Aorta (tissue), 5 donors: ENCODE measurements at regions not wholly inside any gene's neighbourhood (a gene's known extent, or its start where the extent isn't known, plus 50 kb on each side); places are given as distances from the start of the nearest gene placed in this dataset.

ENCODE experiments used
- ATAC-seq: fragments of 200-7000 bp; cut with Tn5 transposase; one replicate; pipeline ENCODE4 v1.9.1; 2022; ENCODE audit warnings: moderate library complexity; ENCODE audit not compliant: low FRiP score
- DNase-seq, 2 donors: peaks; one replicate each; pipeline ENCODE4 v3.0.0-alpha.2; 2020
- H3K27ac ChIP-seq, 2 donors: one replicate each; pipeline ENCODE4 v1.5.1; 2013; ENCODE audit warnings: low read length in 2 of 2, mild to moderate bottlenecking in 2 of 2, moderate library complexity in 2 of 2, control low read depth in 1 of 2, inconsistent platforms in 1 of 2, low read depth in 1 of 2
- H3K27me3 ChIP-seq, 2 donors: one replicate each; pipeline ENCODE4 v1.6.1; 2013; ENCODE audit warnings: control low read depth in 1 of 2, low read length in 1 of 2, mild to moderate bottlenecking in 1 of 2, moderate library complexity in 1 of 2; ENCODE audit not compliant: insufficient read depth in 2 of 2, control insufficient read depth in 1 of 2
- H3K36me3 ChIP-seq, 2 donors: one replicate each; pipeline ENCODE4 v1.6.1; 2013; ENCODE audit warnings: control low read depth in 1 of 2, low read length in 1 of 2, mild to moderate bottlenecking in 1 of 2; ENCODE audit not compliant: insufficient read depth in 2 of 2, control insufficient read depth in 1 of 2
- H3K4me1 ChIP-seq, 2 donors: one replicate each; pipeline ENCODE4 v1.6.1; 2013; ENCODE audit warnings: low read length in 2 of 2, control low read depth in 1 of 2, mild to moderate bottlenecking in 1 of 2, moderate library complexity in 1 of 2; ENCODE audit not compliant: insufficient read depth in 2 of 2, control insufficient read depth in 1 of 2
- H3K4me3 ChIP-seq, 2 donors: one replicate each; pipeline ENCODE4 v1.5.1; 2013; ENCODE audit warnings: low read length in 2 of 2, control low read depth in 1 of 2, mild to moderate bottlenecking in 1 of 2
- H3K9me3 ChIP-seq: one replicate; pipeline ENCODE4 v1.6.1; 2013; ENCODE audit warnings: mild to moderate bottlenecking, low read length; ENCODE audit not compliant: control insufficient read depth
- WGBS, 2 donors: extraction: QIAGEN DNeasy Blood & Tissue Kit; methylation state at CpG; one replicate each; pipeline ENCODE4 v1.1.7; 2013; 5-methylcytosine and 5-hydroxymethylcytosine counted together
- intact Hi-C, 2 donors: fragments of 100-400 bp; cut with DNase I; formaldehyde crosslinking; loops; one replicate each; pipeline versions ENCODE4 v1.14.2 to v1.15.0; 2022
- donor health status: healthy with polysubstance abuse.
- donor health status: Bipolar disorder and iron deficiency.
- donor health status: DM: no; HTN: no; CAD: no.
- donor health status: DM: no; HTN: no; CAD: no.
- donor health status: DM: yes; HTN: yes; CAD: no.

DNA sequence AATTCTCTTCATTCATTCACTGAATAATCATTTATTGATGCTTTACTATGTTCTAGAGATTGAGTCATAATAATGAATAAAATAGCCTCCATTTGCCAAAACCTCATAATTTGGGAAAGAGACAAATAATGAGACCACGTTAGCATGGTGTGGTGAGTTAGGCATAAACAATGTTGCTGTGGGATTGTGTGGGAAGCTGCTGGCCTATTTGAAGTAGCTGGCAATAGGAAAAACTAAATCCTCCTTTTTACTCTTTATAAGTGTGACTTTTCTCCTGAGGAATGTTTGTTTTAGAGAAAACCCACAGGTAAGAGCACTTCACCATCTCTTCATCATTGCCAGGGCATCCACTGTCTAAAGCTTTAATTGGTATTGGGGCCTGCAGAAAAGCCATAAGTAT, 95.3 kb downstream of the AREG start:
- ATAC-seq: no peak

DNA sequence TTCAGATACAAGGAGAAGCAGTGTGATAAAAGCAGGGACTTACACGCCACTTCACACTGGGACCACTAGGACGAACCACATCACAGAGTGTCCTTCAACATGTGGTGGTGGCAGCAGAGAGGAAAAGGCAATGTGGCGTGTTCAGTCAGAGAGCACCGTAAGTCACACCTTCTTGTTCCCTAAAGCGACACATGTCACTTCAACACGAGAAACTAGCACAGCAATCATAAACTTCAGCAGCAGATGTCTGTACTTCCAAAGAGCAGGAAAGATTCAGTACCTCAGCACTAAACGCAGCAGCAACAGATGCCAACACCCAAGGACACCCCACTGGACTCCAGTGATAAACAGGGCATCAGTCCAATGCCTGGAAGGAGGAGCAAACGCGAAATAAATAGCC, 96.7 kb downstream of the AREG start:
- no peak for ATAC-seq
- H3K27me3 ChIP-seq: no peaks in the 10 kb centered on the region
- WGBS, 2 donors: 79 to 82% methylated on average over 9 of the region's 9 CpGs
- H3K27ac ChIP-seq: no peak overlapping the region
- no peak overlapping the region for H3K4me3 ChIP-seq
- H3K9me3 ChIP-seq: no peaks in the 10 kb centered on the region
- H3K36me3 ChIP-seq: no peaks in the 10 kb centered on the region
- DNase-seq: no peak
- peaks cover 0 to 6% of the 10 kb centered on the region in 2 donors for H3K4me1 ChIP-seq
- intact Hi-C loops: loop anchor here in 1 of 2 donors (10.0 kb wide), 1 partner anchor 253 kb away; the partner anchor contains the start of gene BTC

More for the DNA sequence above, 95.3 kb downstream of the AREG start:
- no peak overlapping the region for H3K4me3 ChIP-seq
- H3K27me3 ChIP-seq: no peaks in the 10 kb centered on the region
- H3K9me3 ChIP-seq: no peaks in the 10 kb centered on the region
- DNase-seq: no peak
- peaks cover 0 to 6% of the 10 kb centered on the region in 2 donors for H3K4me1 ChIP-seq
- WGBS, 2 donors: 48 to 55% methylated on average over 1 of the region's 1 CpG
- intact Hi-C loops: loop anchor here in 1 of 2 donors (10.0 kb wide), 1 partner anchor 255 kb away; the partner anchor contains the start of gene BTC
- H3K27ac ChIP-seq: no peak overlapping the region
- H3K36me3 ChIP-seq: no peaks in the 10 kb centered on the region

DNA sequence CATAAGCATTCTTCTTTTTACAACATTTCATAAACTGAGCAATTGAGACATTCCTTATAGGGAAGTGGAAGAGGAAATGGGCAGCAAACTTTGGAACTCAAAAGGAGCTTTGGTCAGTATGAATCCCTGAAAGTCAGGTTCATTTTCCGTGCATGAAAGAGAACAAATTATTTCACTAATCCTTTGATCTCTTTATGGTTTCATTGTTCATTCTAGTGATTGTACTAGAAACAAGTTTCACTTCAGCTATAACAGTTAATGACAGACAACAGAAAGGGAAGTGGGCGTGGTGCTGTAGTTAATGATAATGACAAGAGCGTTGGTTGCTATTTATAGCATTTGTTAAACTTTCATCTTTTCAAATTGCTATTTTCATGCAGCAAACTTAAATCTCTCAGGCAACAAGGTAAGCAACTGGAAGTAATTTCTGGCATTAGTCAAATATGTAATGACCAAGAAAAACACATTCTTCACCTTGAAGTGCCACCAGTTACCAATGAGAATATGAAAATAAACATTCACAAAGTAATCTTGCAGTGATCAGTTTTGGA, 98.4 kb downstream of the AREG start:
- no peak for ATAC-seq
- Histone ChIP-seq H3K36me3 (no peaks in the 10 kb centered on the region), H3K9me3 (no peaks in the 10 kb centered on the region), H3K27me3 (no peaks in the 10 kb centered on the region), H3K4me3 (no peak overlapping the region), H3K4me1 (peaks cover 0 to 6% of the 10 kb centered on the region in 2 donors), H3K27ac (no peak overlapping the region)
- 53 to 67% methylated on average over 3 of the region's 3 CpGs for WGBS, 2 donors
- DNase-seq: no peak
- intact Hi-C loops: loop anchor here in 1 of 2 donors (10.0 kb wide), 1 partner anchor 251 kb away; the partner anchor contains the start of gene BTC

DNA sequence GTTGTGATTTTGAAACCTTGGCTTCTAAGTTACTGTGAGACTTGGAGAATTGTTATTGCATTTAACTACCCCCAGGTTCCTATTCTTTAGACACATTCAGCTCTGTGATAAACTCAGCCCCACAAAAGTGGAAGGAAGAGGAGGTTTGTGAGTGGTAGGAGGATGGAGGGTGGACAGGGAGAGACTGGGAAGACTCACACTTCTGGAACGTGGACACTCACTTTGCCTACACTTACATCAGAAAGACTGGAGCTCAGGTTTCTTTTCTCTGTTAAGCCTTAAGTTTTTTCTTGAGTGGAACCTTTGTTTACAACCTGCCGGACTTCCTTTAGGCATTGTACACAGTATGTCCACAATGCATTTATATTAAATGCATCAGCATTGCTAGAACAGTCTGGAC, 99.0 kb downstream of the AREG start:
- Histone ChIP-seq H3K4me1 (peaks cover 0 to 6% of the 10 kb centered on the region in 2 donors), H3K9me3 (no peaks in the 10 kb centered on the region), H3K4me3 (no peak overlapping the region), H3K27me3 (no peaks in the 10 kb centered on the region), H3K27ac (no peak overlapping the region), H3K36me3 (no peaks in the 10 kb centered on the region)
- DNase-seq: no peak
- ATAC-seq: no peak
- intact Hi-C loops: loop anchor here in 1 of 2 donors (10.0 kb wide), 1 partner anchor 251 kb away; the partner anchor contains the start of gene BTC
- 63 to 77% methylated on average over 2 of the region's 2 CpGs for WGBS, 2 donors

DNA sequence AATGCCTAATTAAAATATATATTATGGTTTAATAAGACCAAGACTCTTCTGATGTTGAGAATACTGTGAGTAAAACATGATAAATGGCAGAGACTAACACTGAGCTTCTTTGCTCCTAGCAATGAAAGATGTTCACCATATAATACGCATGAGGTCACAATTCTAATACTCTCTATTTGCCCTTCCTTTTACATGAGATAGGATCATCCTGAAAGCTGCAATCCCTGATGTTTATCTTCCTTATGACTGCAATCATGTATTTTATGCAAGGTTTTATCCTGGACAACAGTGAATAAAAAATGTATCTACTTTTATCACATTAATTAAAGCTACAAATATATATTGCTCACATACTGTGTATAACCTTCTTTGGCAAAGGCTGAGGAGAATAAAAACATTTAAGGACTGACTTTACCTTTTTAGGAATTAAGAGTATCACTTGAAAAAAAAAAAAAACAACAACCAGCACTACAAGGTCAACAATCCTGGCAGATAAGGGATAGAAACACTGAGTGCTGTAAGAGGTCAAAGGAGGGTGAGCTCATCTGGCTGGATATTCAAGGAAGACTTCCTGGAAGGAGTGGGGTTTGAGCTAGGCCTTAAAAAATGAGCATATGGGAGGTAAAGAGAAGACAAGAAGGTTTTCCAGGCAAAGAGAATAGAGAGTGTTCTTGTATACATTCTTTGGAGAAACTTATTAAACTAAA, 99.9 kb downstream of the AREG start:
- no peak for DNase-seq

DNA sequence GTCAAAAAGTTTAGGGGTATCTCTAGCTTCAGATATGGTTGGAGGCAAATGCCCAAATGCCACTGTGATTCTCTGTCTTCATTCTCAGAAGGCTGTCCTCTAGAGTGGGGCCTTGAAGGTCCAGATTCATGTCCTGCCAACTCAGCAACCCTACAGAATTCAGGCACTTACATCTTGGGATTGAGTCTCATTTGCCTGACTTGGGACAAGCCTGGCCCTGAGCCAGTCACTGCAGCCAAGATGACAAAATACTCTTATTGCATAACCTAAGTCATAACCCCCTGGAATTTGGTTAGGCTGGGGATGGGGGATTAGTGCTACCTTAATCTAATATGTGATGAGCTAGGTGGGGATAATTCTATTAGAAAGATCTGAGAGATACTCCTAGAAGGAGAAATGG, 100.5 kb downstream of the AREG start:
- intact Hi-C loops: loop anchor here in 1 of 2 donors (10.0 kb wide), 1 partner anchor 249 kb away; the partner anchor contains the start of gene BTC
- no peaks in the 10 kb centered on the region for H3K36me3 ChIP-seq
- DNase-seq (peak in 1 of 2 donors; percentile 48), ATAC-seq (no peak)
- no peaks in the 10 kb centered on the region for H3K9me3 ChIP-seq
- no peaks in the 10 kb centered on the region for H3K27me3 ChIP-seq
- peaks cover 0 to 6% of the 10 kb centered on the region in 2 donors for H3K4me1 ChIP-seq
- H3K27ac ChIP-seq: no peak overlapping the region
- H3K4me3 ChIP-seq: no peak overlapping the region

More for the DNA sequence above, 99.9 kb downstream of the AREG start:
- WGBS, 2 donors: 93 to 97% methylated on average over 1 of the region's 1 CpG
- Histone ChIP-seq H3K4me1 (peaks cover 0 to 6% of the 10 kb centered on the region in 2 donors), H3K4me3 (no peak overlapping the region), H3K27ac (no peak overlapping the region), H3K36me3 (no peaks in the 10 kb centered on the region), H3K27me3 (no peaks in the 10 kb centered on the region), H3K9me3 (no peaks in the 10 kb centered on the region)
- no peak for ATAC-seq
- intact Hi-C loops: loop anchor here in 1 of 2 donors (10.0 kb wide), 1 partner anchor 250 kb away; the partner anchor contains the start of gene BTC

DNA sequence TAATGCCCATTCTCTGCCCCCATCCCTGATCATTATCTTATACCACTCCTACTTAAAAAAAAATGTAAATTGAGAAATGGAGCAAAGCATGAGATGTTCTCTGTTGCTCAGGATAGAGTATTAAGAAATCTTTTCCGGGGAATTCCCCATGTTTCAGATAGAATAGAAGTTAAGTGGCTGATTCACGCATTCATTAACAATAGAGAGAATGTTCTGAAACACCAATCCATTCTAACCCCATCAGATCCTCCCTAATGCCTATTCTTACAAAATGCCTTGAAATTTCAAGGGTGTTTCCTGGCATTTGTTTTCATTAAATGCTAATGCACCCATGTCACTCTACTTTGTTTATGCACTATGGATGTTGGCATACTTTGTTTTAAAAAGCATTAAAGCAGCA, 101.1 kb downstream of the AREG start:
- no peak overlapping the region for H3K4me3 ChIP-seq
- H3K9me3 ChIP-seq: no peaks in the 10 kb centered on the region
- no peaks in the 10 kb centered on the region for H3K27me3 ChIP-seq
- H3K4me1 ChIP-seq: peaks cover 0 to 6% of the 10 kb centered on the region in 2 donors
- DNase-seq: no peak
- no peak for ATAC-seq
- intact Hi-C loops: loop anchor here in 1 of 2 donors (10.0 kb wide), 1 partner anchor 249 kb away; the partner anchor contains the start of gene BTC
- WGBS, 2 donors: 90 to 92% methylated on average over 2 of the region's 2 CpGs
- no peaks in the 10 kb centered on the region for H3K36me3 ChIP-seq
- H3K27ac ChIP-seq: no peak overlapping the region

DNA sequence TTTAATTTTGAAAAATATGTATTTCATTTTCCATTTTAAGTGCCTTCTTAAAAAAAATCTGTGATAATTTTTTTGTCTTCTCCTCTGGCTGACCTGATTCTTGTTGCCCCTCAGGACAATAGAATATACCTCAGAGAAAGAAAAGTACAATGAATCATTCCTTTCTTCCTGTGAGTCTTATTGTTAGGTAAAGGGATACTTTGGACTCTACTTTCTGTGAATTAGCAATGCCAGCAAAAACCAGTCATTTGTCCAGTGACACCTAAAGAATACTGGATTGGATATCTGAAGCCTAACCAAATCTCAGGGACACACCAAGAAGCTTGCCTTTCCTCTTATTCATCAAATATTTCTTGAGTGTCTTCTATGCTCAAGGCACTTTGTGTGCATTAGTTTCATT, 102.1 kb downstream of the AREG start:
- Histone ChIP-seq H3K4me3 (no peak overlapping the region), H3K27ac (no peak overlapping the region), H3K36me3 (no peaks in the 10 kb centered on the region), H3K4me1 (peaks cover 0 to 6% of the 10 kb centered on the region in 2 donors), H3K27me3 (no peaks in the 10 kb centered on the region), H3K9me3 (no peaks in the 10 kb centered on the region)
- DNase-seq (no peak), ATAC-seq (no peak)
- intact Hi-C loops: loop anchor here in 1 of 2 donors (10.0 kb wide), 1 partner anchor 248 kb away; the partner anchor contains the start of gene BTC
